Superior temporal gyrus (tissue), 1 donor: ENCODE measurements at regions not wholly inside any gene's neighbourhood (a gene's known extent, or its start where the extent isn't known, plus 50 kb on each side); places are given as distances from the start of the nearest gene placed in this dataset.
"Not testable (repeated sequence)": the region's sequence is repeated elsewhere in the genome, so short reads cannot be mapped to it uniquely, and the experiment has no call there.

Experiments used
- DNase-seq: peaks from one replicate; pipeline ENCODE4 v3.0.0-alpha.2; 2016; ENCODE audit errors: extremely low spot score

DNA sequence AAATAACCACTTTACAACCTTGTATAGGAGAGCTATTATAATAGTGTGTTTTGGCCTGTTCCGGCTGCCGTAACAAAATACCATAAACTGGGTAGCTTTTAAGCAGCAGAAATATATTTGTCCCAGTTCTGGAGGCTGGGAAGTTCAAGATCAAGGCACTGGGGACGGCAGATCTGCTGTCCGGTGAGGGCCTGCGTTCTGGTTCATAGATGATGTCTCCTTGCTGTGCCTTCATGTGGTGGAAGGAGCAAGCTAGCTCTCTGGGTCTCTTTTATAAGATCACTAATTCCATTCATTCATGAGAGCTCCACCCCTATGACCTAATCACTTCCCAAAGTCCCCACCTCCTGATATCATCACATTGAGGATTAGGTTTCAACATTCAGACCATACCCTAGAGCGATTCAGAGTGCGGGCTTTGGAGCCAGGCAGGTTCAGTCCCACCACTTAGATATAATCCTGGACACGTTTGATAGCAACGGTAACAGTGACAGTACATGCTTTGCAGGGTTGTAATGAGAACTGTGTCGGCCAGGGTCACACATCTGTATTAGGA, 76.2 kb upstream of the ZFHX3 start:
- no peak for DNase-seq

DNA sequence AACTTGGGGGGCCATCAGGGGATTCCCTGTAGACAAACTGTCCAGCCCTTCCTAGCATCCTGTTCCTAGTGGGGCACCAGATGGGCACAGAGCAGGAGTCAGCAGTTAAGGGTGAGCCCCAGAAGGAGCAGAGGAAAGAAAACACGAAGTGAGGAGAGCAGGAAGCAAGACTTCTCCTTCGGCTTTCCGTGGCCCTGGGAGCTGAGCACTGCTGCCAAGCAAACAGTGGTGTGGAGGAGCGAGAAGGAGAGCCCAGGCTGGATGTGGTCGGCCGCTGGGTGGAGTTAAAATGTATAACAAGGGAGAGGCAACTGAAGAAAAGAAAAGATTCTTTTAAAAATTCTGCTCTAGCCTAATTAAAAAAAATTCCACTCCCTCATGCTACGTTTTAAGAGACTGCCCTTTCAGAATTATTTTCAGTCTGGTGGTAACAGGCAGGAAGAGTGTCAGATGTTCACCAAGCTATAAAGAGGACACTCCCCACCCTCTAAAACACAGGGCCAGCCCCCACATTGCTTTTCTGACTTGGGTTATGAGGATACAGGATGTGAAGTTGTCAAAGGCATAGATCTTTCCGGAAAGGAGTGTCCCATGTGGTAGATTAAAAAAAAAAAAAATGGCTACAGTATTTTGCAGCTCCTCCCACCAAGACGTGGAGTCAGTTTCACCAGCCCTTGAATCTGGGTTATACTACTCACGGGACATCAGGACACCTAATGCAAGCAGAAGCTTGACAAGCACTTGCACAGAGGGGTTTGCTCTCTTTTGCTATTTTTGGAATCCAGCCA, 74.9 kb upstream of the ZFHX3 start:
- no peak for DNase-seq

GRCh38 chr16:73116576-73116975, 68.6 kb upstream of the ZFHX3 start:
- DNase-seq, result no peak

GRCh38 chr16:73113336-73113735, 65.4 kb upstream of the ZFHX3 start:
- DNase-seq, result no peak

DNA sequence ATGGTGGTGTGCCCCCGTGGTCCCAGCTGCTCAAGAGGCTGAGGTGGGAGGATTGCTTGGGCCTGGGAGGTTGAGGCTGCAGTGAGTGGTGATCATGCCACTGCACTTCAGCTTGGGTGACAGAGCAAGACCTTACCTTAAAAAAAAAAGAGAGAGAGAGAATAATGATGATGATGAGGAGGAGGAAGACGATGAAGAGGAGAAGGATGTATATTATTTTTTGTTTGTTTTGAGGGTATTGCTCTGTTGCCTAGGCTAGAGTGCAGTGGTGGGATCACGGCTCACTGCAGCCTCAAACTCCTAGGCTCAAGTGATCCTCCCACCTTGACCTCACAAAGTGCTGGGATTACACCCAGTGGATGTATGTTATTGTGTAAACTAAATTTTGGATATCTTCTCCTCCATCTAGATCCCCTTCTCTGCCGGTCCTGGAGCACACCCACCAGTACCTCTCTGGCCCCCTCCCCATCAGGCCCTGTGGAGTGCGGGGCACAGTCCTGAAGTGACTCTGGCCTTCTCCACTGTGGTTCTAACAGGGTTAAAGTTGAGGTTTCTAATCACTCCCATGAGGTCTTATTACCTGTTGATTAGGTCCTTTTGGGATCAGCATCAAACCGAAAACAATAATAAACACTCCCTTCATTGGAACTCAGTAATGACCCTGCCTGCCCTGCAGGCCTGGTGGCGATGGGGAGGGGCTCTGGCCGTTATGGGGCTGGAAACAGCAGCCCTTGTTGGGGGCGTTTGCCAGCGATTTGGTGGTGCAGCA, 60.5 kb upstream of the ZFHX3 start:
- DNase-seq, result no peak

- DNase-seq, result no peak
Measured at GRCh38 chr16:73107371-73107770, 59.4 kb upstream of the ZFHX3 start.

DNA sequence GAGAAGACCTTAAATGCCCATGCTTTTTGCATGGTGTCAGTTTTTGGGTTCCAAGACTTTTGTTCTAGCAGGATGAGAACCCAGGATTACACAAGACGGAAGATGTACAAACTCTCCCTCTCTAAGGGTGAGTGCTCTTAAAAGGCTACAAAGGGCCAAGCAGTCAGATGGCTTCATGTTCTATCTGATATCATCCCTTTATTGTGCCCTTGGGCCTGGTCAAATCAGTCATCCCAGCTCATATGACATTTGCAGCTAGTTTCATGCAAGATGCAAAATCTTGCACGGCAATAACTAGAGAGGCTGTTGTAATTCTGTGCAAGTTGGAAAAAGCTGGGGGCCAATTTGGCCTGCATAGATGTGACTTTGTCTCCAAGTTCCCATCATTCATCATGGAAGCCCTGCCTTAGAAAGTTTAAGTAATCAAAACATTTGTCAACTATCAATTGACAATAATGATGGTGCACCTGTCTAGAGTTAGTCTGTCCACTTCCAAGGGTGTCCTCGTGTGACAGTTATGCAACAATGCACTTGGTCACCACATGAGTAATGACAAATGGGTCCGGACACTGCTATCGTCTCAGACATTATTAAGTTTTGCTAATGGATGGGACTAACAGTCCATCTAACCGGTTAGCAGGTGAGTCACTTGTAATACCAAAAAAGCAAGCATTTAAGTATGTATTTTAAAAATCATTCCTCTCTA, 58.6 kb upstream of the ZFHX3 start:
- DNase-seq, result no peak

- no peak for DNase-seq
Measured at GRCh38 chr16:73101568-73101967, 53.6 kb upstream of the ZFHX3 start.

DNA sequence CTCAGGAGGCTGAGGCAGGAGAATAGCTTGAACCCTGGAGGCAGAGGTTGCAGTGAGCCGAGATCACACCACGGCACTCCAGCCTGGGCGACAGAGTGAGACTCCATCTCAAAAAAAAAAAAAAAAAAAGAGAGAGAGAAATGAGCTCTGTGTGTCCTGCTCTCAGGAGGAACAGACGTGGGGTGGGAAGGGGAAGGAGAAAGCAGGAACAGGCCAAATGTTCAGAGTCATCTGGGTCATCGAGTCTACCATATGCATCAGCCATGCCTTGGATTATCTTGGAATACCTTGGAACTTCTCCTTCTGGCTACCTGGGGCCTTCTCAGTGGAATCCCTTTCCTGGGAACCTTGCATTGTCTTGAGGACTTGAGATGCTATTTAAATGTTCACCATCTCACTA, 51.7 kb upstream of the ZFHX3 start:
- DNase-seq, result not testable (repeated sequence)
